Aorta (tissue), 5 donors: ENCODE measurements at regions not wholly inside any gene's neighbourhood (a gene's known extent, or its start where the extent isn't known, plus 50 kb on each side); places are given as distances from the start of the nearest gene placed in this dataset.
"Not testable (repeated sequence)": the region's sequence is repeated elsewhere in the genome, so short reads cannot be mapped to it uniquely, and the experiment has no call there.

Experiments used
- ATAC-seq: fragments of 200-7000 bp; cut with Tn5 transposase; one replicate; pipeline ENCODE4 v1.9.1; 2022; ENCODE audit warnings: moderate library complexity; ENCODE audit not compliant: low FRiP score
- DNase-seq, 2 donors: peaks; one replicate each; pipeline ENCODE4 v3.0.0-alpha.2; 2020
- H3K27ac ChIP-seq, 2 donors: one replicate each; pipeline ENCODE4 v1.5.1; 2013; ENCODE audit warnings: low read length in 2 of 2, mild to moderate bottlenecking in 2 of 2, moderate library complexity in 2 of 2, control low read depth in 1 of 2, inconsistent platforms in 1 of 2, low read depth in 1 of 2
- H3K27me3 ChIP-seq, 2 donors: one replicate each; pipeline ENCODE4 v1.6.1; 2013; ENCODE audit warnings: control low read depth in 1 of 2, low read length in 1 of 2, mild to moderate bottlenecking in 1 of 2, moderate library complexity in 1 of 2; ENCODE audit not compliant: insufficient read depth in 2 of 2, control insufficient read depth in 1 of 2
- H3K36me3 ChIP-seq, 2 donors: one replicate each; pipeline ENCODE4 v1.6.1; 2013; ENCODE audit warnings: control low read depth in 1 of 2, low read length in 1 of 2, mild to moderate bottlenecking in 1 of 2; ENCODE audit not compliant: insufficient read depth in 2 of 2, control insufficient read depth in 1 of 2
- H3K4me1 ChIP-seq, 2 donors: one replicate each; pipeline ENCODE4 v1.6.1; 2013; ENCODE audit warnings: low read length in 2 of 2, control low read depth in 1 of 2, mild to moderate bottlenecking in 1 of 2, moderate library complexity in 1 of 2; ENCODE audit not compliant: insufficient read depth in 2 of 2, control insufficient read depth in 1 of 2
- H3K4me3 ChIP-seq, 2 donors: one replicate each; pipeline ENCODE4 v1.5.1; 2013; ENCODE audit warnings: low read length in 2 of 2, control low read depth in 1 of 2, mild to moderate bottlenecking in 1 of 2
- H3K9me3 ChIP-seq: one replicate; pipeline ENCODE4 v1.6.1; 2013; ENCODE audit warnings: mild to moderate bottlenecking, low read length; ENCODE audit not compliant: control insufficient read depth
- WGBS, 2 donors: extraction: QIAGEN DNeasy Blood & Tissue Kit; methylation state at CpG; one replicate each; pipeline ENCODE4 v1.1.7; 2013; 5-methylcytosine and 5-hydroxymethylcytosine counted together
- intact Hi-C, 2 donors: fragments of 100-400 bp; cut with DNase I; formaldehyde crosslinking; loops; one replicate each; pipeline versions ENCODE4 v1.14.2 to v1.15.0; 2022
- donor health status: healthy with polysubstance abuse.
- donor health status: Bipolar disorder and iron deficiency.
- donor health status: DM: no; HTN: no; CAD: no.
- donor health status: DM: no; HTN: no; CAD: no.
- donor health status: DM: yes; HTN: yes; CAD: no.

GRCh38 chr1:83052865-83053264, 946.1 kb downstream of the TTLL7 start:
- Histone ChIP-seq H3K27me3 (no peaks in the 10 kb centered on the region), H3K4me1 (no peaks in the 10 kb centered on the region), H3K36me3 (no peaks in the 10 kb centered on the region), H3K9me3 (no peaks in the 10 kb centered on the region), H3K4me3 (no peak overlapping the region), H3K27ac (no peak overlapping the region)
- no peak for DNase-seq
- no peak for ATAC-seq
- intact Hi-C loops = no loop called here

GRCh38 chr1:83051053-83051452, 947.9 kb downstream of the TTLL7 start:
- H3K36me3 ChIP-seq, intact Hi-C loops, H3K27me3 ChIP-seq, ATAC-seq, H3K4me3 ChIP-seq, H3K9me3 ChIP-seq, DNase-seq, H3K27ac ChIP-seq, H3K4me1 ChIP-seq: not testable (repeated sequence)
- WGBS, 2 donors = 99 to 100% methylated on average over 3 of the region's 3 CpGs

GRCh38 chr1:83043244-83043643, 955.7 kb downstream of the TTLL7 start:
- no peak for DNase-seq
- Histone ChIP-seq H3K4me3 (no peak overlapping the region), H3K9me3 (no peaks in the 10 kb centered on the region), H3K4me1 (no peaks in the 10 kb centered on the region), H3K27ac (no peak overlapping the region), H3K27me3 (no peaks in the 10 kb centered on the region), H3K36me3 (no peaks in the 10 kb centered on the region)
- intact Hi-C loops = no loop called here
- 77 to 82% methylated on average over 1 of the region's 1 CpG for WGBS, 2 donors
- ATAC-seq = no peak

GRCh38 chr1:83039091-83039490, 959.8 kb downstream of the TTLL7 start:
- H3K27ac ChIP-seq, DNase-seq, H3K36me3 ChIP-seq, intact Hi-C loops, H3K4me3 ChIP-seq, H3K9me3 ChIP-seq, H3K4me1 ChIP-seq, H3K27me3 ChIP-seq, ATAC-seq: not testable (repeated sequence)
- WGBS, 2 donors = 93 to 95% methylated on average over 6 of the region's 6 CpGs

- H3K27me3 ChIP-seq = no peaks in the 10 kb centered on the region
- no peak overlapping the region for H3K4me3 ChIP-seq
- intact Hi-C loops = no loop called here
- H3K9me3 ChIP-seq = no peaks in the 10 kb centered on the region
- H3K36me3 ChIP-seq = no peaks in the 10 kb centered on the region
- no peaks in the 10 kb centered on the region for H3K4me1 ChIP-seq
- DNase-seq (no peak), ATAC-seq (no peak)
- no peak overlapping the region for H3K27ac ChIP-seq
- WGBS, 2 donors = 91% methylated on average over 5 of the region's 5 CpGs
Observed at GRCh38 chr1:83034851-83035250, 964.1 kb downstream of the TTLL7 start.

- DNase-seq = no peak
- no peak for ATAC-seq
- Histone ChIP-seq H3K27me3 (no peaks in the 10 kb centered on the region), H3K4me1 (no peaks in the 10 kb centered on the region), H3K36me3 (no peaks in the 10 kb centered on the region), H3K9me3 (no peaks in the 10 kb centered on the region), H3K4me3 (no peak overlapping the region), H3K27ac (no peak overlapping the region)
- intact Hi-C loops = no loop called here
Observed at GRCh38 chr1:83033682-83034081, 965.2 kb downstream of the TTLL7 start.

- Histone ChIP-seq H3K27ac (no peak overlapping the region), H3K4me3 (no peak overlapping the region), H3K36me3 (no peaks in the 10 kb centered on the region), H3K27me3 (no peaks in the 10 kb centered on the region), H3K9me3 (no peaks in the 10 kb centered on the region), H3K4me1 (no peaks in the 10 kb centered on the region)
- ATAC-seq = no peak
- intact Hi-C loops = no loop called here
- no peak for DNase-seq
Observed at GRCh38 chr1:83029916-83030315, 969.0 kb downstream of the TTLL7 start.

GRCh38 chr1:83029050-83029449, 969.9 kb downstream of the TTLL7 start:
- no peak for ATAC-seq
- no peaks in the 10 kb centered on the region for H3K36me3 ChIP-seq
- no peak for DNase-seq
- H3K4me1 ChIP-seq = no peaks in the 10 kb centered on the region
- no peak overlapping the region for H3K4me3 ChIP-seq
- intact Hi-C loops = no loop called here
- no peaks in the 10 kb centered on the region for H3K27me3 ChIP-seq
- H3K9me3 ChIP-seq = no peaks in the 10 kb centered on the region
- no peak overlapping the region for H3K27ac ChIP-seq
- 90 to 97% methylated on average over 3 of the region's 3 CpGs for WGBS, 2 donors

- Histone ChIP-seq H3K9me3 (no peaks in the 10 kb centered on the region), H3K36me3 (no peaks in the 10 kb centered on the region), H3K27me3 (no peaks in the 10 kb centered on the region), H3K4me3 (no peak overlapping the region), H3K27ac (no peak overlapping the region), H3K4me1 (no peaks in the 10 kb centered on the region)
- DNase-seq (no peak), ATAC-seq (no peak)
- intact Hi-C loops = no loop called here
Observed at GRCh38 chr1:83028467-83028866, 970.5 kb downstream of the TTLL7 start.

- no peaks in the 10 kb centered on the region for H3K36me3 ChIP-seq
- no peaks in the 10 kb centered on the region for H3K4me1 ChIP-seq
- DNase-seq = no peak
- ATAC-seq = no peak
- H3K27me3 ChIP-seq = no peaks in the 10 kb centered on the region
- no peaks in the 10 kb centered on the region for H3K9me3 ChIP-seq
- H3K27ac ChIP-seq = no peak overlapping the region
- intact Hi-C loops = no loop called here
- WGBS, 2 donors = 92 to 99% methylated on average over 1 of the region's 1 CpG
- no peak overlapping the region for H3K4me3 ChIP-seq
Observed at GRCh38 chr1:83027511-83027910, 971.4 kb downstream of the TTLL7 start.
